Adipose tissue (tissue), 3 donors: ENCODE measurements at regions not wholly inside any gene's neighbourhood (a gene's known extent, or its start where the extent isn't known, plus 50 kb on each side); places are given as distances from the start of the nearest gene placed in this dataset.

Experiments used
- H3K27ac ChIP-seq: one replicate; pipeline ENCODE4 v1.5.1; 2013; ENCODE audit warnings: low read depth, low read length
- WGBS, 3 donors: extraction: QIAGEN DNeasy Blood & Tissue Kit; methylation state at CpG; one replicate each; pipeline ENCODE4 v1.1.7; 2013; 5-methylcytosine and 5-hydroxymethylcytosine counted together
- donor health status: healthy with polysubstance abuse.
- donor health status: Bipolar disorder and iron deficiency.
- donor health status: healthy.

GRCh38 chr6:170132011-170132521 is 158.8 kb downstream of the DLL1 start:
- H3K27ac ChIP-seq = no peak overlapping the region
- 86 to 91% (median 89%) methylated on average over 11 of the region's 11 CpGs for WGBS, 3 donors

GRCh38 chr6:170131351-170131750 is 159.5 kb downstream of the DLL1 start:
- H3K27ac ChIP-seq = no peak overlapping the region
- 77 to 90% (median 86%) methylated on average over 11 of the region's 11 CpGs for WGBS, 3 donors

GRCh38 chr6:170130771-170131241 is 160.1 kb downstream of the DLL1 start:
- H3K27ac ChIP-seq = no peak overlapping the region
- WGBS, 3 donors = 77 to 82% (median 80%) methylated on average over 8 to 9 of the region's 9 CpGs

- no peak overlapping the region for H3K27ac ChIP-seq
- WGBS, 3 donors = 78 to 84% (median 78%) methylated on average over 15 of the region's 15 CpGs
These were observed 160.7 kb downstream of the DLL1 start for GRCh38 chr6:170130201-170130621.

- H3K27ac ChIP-seq = no peak overlapping the region
- 19 to 50% (median 45%) methylated on average over 14 of the region's 14 CpGs for WGBS, 3 donors
These were observed 161.1 kb downstream of the DLL1 start for GRCh38 chr6:170129691-170130171.

GRCh38 chr6:170128811-170129681 is 161.8 kb downstream of the DLL1 start:
- no peak overlapping the region for H3K27ac ChIP-seq
- 88 to 94% (median 92%) methylated on average over 34 of the region's 34 CpGs for WGBS, 3 donors

- H3K27ac ChIP-seq = no peak overlapping the region
- 89 to 95% (median 89%) methylated on average over 10 of the region's 10 CpGs for WGBS, 3 donors
These were observed 162.5 kb downstream of the DLL1 start for GRCh38 chr6:170128346-170128745.

- no peak overlapping the region for H3K27ac ChIP-seq
- 84 to 90% (median 89%) methylated on average over 9 of the region's 9 CpGs for WGBS, 3 donors
These were observed 163.7 kb downstream of the DLL1 start for GRCh38 chr6:170127151-170127550.

- no peak overlapping the region for H3K27ac ChIP-seq
- WGBS, 3 donors = 88 to 90% (median 89%) methylated on average over 27 of the region's 27 CpGs
These were observed 165.2 kb downstream of the DLL1 start for GRCh38 chr6:170125456-170126300.

GRCh38 chr6:170124836-170125235 is 166.0 kb downstream of the DLL1 start:
- 30 to 84% (median 67%) methylated on average over 5 of the region's 5 CpGs for WGBS, 3 donors
- no peak overlapping the region for H3K27ac ChIP-seq

GRCh38 chr6:170124150-170124549 is 166.7 kb downstream of the DLL1 start:
- 94 to 98% (median 96%) methylated on average over 2 of the region's 2 CpGs for WGBS, 3 donors

GRCh38 chr6:170122651-170123050 is 168.2 kb downstream of the DLL1 start:
- 63 to 74% (median 66%) methylated on average over 1 of the region's 1 CpG for WGBS, 3 donors
- no peak overlapping the region for H3K27ac ChIP-seq

More at GRCh38 chr6:170124150-170124549, 166.7 kb downstream of the DLL1 start:
- H3K27ac ChIP-seq = no peak overlapping the region

- H3K27ac ChIP-seq = no peak overlapping the region
- WGBS, 3 donors = 87 to 90% (median 87%) methylated on average over 21 of the region's 21 CpGs
These were observed 173.5 kb downstream of the DLL1 start for GRCh38 chr6:170117111-170117972.

- WGBS, 3 donors = 46 to 71% (median 66%) methylated on average over 7 of the region's 7 CpGs
- no peak overlapping the region for H3K27ac ChIP-seq
These were observed 174.2 kb downstream of the DLL1 start for GRCh38 chr6:170116636-170117035.

GRCh38 chr6:170114956-170115855 is 175.7 kb downstream of the DLL1 start:
- H3K27ac ChIP-seq = no peak overlapping the region
- WGBS, 3 donors = 57 to 61% (median 60%) methylated on average over 15 of the region's 15 CpGs

GRCh38 chr6:170114187-170114945 is 176.5 kb downstream of the DLL1 start:
- whole genome bisulfite sequencing, 3 donors = 90% methylated on average over 9 of the region's 9 CpGs
- H3K27ac ChIP-seq = no peak overlapping the region
